Spleen (tissue), 7 donors: ENCODE measurements at regions not wholly inside any gene's neighbourhood (a gene's known extent, or its start where the extent isn't known, plus 50 kb on each side); places are given as distances from the start of the nearest gene placed in this dataset.

Experiments used
- CTCF ChIP-seq, 11 experiments: fragments of 200-600 bp in 7 of 11; fragments of 450-650 bp in 4 of 11; sonication (generic) in 4 of 11; IDR thresholded peaks in 8 of 11; conservative IDR thresholded peaks in 3 of 11; 1 replicate in 7 of 11; 2 replicates in 4 of 11; pipeline versions ENCODE4 v1.4.0 to v1.8.0; 2016 to 2021; ENCODE audit warnings: antibody characterized with exemption in 11 of 11, inconsistent platforms in 4 of 11, mild to moderate bottlenecking in 1 of 11
- POLR2A ChIP-seq, 3 donors: fragments of 450-650 bp; IDR thresholded peaks; one replicate each; pipeline ENCODE4 v1.5.1; 2017; ENCODE audit warnings: antibody characterized with exemption in 3 of 3, mild to moderate bottlenecking in 1 of 3
- POLR2AphosphoS5 ChIP-seq, 3 donors: sonication (generic); formaldehyde crosslinking; IDR thresholded peaks; one replicate each; pipeline ENCODE4 v1.5.1; 2017; ENCODE audit warnings: antibody characterized with exemption in 3 of 3
- donor health status: DM: no; HTN: no; CAD: no; lungs with moderate emphysema.
- donor health status: DM: no; HTN: no; CAD: no.
- donor health status: DM: no; HTN: no; CAD: no.

GRCh38 chr6:76584121-76584520 lies 511.7 kb upstream of the IMPG1 start:
- TF ChIP-seq POLR2AphosphoS5 (IDR thresholded peaks at IDR 0.05) (no peak), CTCF (IDR thresholded peaks at IDR 0.05 in 8 of 11, conservative IDR thresholded peaks at IDR 0.05 in 3 of 11) (no peak), POLR2A (IDR thresholded peaks at IDR 0.05) (no peak)
